ENCODE measurements at regions not wholly inside any gene's neighbourhood (a gene's known extent, or its start where the extent isn't known, plus 50 kb on each side); places are given as distances from the start of the nearest gene placed in this dataset.

DNA sequence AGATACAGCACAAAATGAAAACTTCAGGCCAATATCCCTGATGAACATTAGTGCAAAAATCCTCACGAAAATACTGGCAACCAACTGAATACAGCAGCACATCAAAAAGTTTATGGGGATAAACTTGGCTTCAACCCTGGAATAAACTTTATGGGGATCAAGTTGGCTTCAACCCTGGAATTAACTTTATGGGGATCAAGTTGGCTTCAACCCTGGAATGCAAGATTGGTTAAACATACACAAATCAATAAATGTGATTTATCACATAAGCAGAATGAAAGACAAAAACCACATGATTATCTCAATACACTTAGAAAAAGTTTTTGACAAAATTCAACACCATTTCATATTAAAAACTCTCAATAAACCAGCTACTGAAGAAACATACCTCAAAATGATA lies 213.7 kb upstream of the DMRTA1 start:
- DNase-seq: no peak
- no peaks in the 10 kb centered on the region for H3K27me3 Mint-ChIP-seq (ENCODE audit: unreplicated experiment)
- no peak overlapping the region for H3K4me3 Mint-ChIP-seq (ENCODE audit: low read depth, unreplicated experiment)
- H3K27ac Mint-ChIP-seq (ENCODE audit: unreplicated experiment): no peak overlapping the region
- CTCF ChIA-PET: no interaction called here
- no TSS peak for BruUV-seq (replicated peaks)
- peaks cover 27% of the 10 kb centered on the region for H3K4me1 Mint-ChIP-seq (ENCODE audit: low read depth, unreplicated experiment)
- peaks cover 5% of the 10 kb centered on the region for H3K9me3 Mint-ChIP-seq (ENCODE audit: low read depth, unreplicated experiment)
- H3K36me3 Mint-ChIP-seq (ENCODE audit: insufficient read depth, unreplicated experiment): no peaks in the 10 kb centered on the region
- TF ChIP-seq, protein P1, sequence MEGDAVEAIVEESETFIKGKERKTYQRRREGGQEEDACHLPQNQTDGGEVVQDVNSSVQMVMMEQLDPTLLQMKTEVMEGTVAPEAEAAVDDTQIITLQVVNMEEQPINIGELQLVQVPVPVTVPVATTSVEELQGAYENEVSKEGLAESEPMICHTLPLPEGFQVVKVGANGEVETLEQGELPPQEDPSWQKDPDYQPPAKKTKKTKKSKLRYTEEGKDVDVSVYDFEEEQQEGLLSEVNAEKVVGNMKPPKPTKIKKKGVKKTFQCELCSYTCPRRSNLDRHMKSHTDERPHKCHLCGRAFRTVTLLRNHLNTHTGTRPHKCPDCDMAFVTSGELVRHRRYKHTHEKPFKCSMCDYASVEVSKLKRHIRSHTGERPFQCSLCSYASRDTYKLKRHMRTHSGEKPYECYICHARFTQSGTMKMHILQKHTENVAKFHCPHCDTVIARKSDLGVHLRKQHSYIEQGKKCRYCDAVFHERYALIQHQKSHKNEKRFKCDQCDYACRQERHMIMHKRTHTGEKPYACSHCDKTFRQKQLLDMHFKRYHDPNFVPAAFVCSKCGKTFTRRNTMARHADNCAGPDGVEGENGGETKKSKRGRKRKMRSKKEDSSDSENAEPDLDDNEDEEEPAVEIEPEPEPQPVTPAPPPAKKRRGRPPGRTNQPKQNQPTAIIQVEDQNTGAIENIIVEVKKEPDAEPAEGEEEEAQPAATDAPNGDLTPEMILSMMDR (IDR thresholded peaks at IDR 0.05; ENCODE audit: unreplicated experiment): no peak
- intact Hi-C loops (cut with micrococcal nuclease; ENCODE audit: unreplicated experiment): no loop called here

DNA sequence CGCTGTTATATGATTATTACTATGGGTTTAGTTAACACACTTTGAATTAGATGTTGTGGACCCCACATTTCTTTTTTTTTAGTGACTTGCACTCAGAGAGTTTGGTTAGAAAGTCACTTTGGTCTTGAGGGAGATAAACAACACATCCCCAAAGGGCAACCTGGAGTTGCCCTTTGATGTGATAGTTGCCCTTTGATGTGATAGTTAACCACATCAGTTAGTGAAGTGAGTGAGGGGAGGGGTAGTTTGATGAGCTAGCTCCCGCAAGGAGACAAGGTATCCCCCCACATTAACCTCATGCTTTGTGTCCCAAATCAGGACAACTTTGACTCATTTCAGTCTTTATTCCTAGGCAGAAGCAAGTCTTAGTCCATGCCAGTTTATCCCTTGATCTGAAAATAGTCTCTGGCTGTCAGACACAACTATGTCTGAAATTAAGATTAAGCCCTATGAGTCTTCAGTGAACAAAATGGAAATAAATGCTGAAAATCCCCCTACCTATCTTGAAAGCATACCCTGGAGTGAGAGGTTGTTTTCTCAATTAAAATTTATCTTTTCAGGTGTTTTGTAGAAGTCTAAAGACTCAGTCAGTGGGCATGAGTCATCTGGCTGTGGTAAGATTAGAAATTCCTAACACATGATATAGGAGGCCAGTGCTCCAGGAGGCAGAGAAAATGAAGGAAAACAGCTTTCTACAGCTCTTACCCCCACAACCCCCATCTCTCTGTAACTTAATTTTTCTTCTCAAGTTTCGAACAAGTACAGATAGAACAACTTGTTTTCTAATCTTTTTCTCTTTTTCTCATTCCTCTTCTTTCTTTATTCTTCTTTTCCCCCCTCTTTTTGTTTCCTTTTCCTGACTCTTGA lies 208.9 kb upstream of the DMRTA1 start:
- CTCF ChIA-PET: interaction anchor here (1.3 to 2.6 kb wide), 7 partner anchors 26 to 424 kb away, joined by 3 to 18 read pairs (median 7); partner anchors contain the start of gene CDKN2B
- H3K9me3 Mint-ChIP-seq (ENCODE audit: low read depth, unreplicated experiment): no peaks in the 10 kb centered on the region
- BruUV-seq (replicated peaks): no TSS peak
- intact Hi-C loops (cut with micrococcal nuclease; ENCODE audit: unreplicated experiment): loop anchor here (5.0 kb wide), 1 partner anchor 90 kb away; no protein-coding TSS in a partner anchor
- DNase-seq: peak; percentile 34
- H3K4me3 Mint-ChIP-seq (ENCODE audit: low read depth, unreplicated experiment): peak overlapping the region; percentile 59
- H3K36me3 Mint-ChIP-seq (ENCODE audit: insufficient read depth, unreplicated experiment): peaks cover 10% of the 10 kb centered on the region
- H3K27ac Mint-ChIP-seq (ENCODE audit: unreplicated experiment): peak overlapping the region; percentile 84
- peaks cover 72% of the 10 kb centered on the region for H3K4me1 Mint-ChIP-seq (ENCODE audit: low read depth, unreplicated experiment)
- TF ChIP-seq, protein P1 (IDR thresholded peaks at IDR 0.05; ENCODE audit: unreplicated experiment): no peak
- H3K27me3 Mint-ChIP-seq (ENCODE audit: unreplicated experiment): no peaks in the 10 kb centered on the region

DNA sequence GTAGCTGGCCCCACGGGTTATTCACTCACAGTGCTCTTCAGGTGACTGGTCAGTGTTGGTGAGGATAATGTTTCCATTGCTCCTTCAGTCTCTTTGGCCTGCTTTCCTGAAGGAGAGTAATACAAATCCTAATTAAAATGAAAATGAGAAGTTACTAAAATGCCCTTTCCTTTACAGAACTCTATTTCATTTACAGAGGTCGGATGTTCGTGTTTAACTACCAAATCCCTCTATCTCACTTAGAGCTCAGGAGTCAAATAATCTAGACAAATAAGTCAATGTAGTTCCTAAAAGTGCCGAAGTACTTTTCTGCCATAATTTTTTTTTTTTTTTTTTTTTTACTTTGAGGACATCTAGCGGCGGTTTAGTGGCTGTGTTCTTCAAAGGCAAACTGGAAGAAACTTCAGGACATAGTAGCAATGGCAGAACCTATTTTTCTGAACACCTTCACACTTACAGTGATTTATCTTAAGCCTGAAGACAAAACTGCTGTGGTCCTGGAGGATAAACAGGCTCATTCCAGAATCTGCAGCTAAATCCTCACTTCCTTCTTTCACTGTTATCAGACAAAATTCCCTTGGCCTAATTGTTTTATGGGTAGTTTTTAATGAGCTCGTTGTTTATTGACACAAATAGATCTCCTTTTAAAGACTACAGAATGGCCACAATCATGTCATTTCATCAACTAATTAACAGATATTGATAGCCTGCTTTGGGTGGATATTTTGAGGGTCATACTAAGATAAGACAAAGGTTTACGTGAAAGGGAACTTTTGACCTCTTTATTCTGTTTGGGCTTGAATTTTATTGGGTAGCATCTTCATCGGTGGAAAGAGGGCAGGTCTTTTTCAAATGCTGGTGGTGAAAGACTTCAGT lies 207.6 kb upstream of the DMRTA1 start:
- intact Hi-C loops (cut with micrococcal nuclease; ENCODE audit: unreplicated experiment): loop anchor here (1.0 to 5.0 kb wide), 2 partner anchors 92 to 425 kb away; no protein-coding TSS in a partner anchor
- no peaks in the 10 kb centered on the region for H3K27me3 Mint-ChIP-seq (ENCODE audit: unreplicated experiment)
- H3K27ac Mint-ChIP-seq (ENCODE audit: unreplicated experiment): peak overlapping the region; percentile 84
- TF ChIP-seq, protein P1 (IDR thresholded peaks at IDR 0.05; ENCODE audit: unreplicated experiment): no peak
- DNase-seq: no peak
- CTCF ChIA-PET: interaction anchor here (0.9 to 2.6 kb wide), 9 partner anchors 27 to 426 kb away, joined by 3 to 18 read pairs (median 5); partner anchors contain the start of gene CDKN2B
- peaks cover 79% of the 10 kb centered on the region for H3K4me1 Mint-ChIP-seq (ENCODE audit: low read depth, unreplicated experiment)
- no TSS peak for BruUV-seq (replicated peaks)
- H3K9me3 Mint-ChIP-seq (ENCODE audit: low read depth, unreplicated experiment): no peaks in the 10 kb centered on the region
- peaks cover 10% of the 10 kb centered on the region for H3K36me3 Mint-ChIP-seq (ENCODE audit: insufficient read depth, unreplicated experiment)
- H3K4me3 Mint-ChIP-seq (ENCODE audit: low read depth, unreplicated experiment): peak overlapping the region; percentile 59

DNA sequence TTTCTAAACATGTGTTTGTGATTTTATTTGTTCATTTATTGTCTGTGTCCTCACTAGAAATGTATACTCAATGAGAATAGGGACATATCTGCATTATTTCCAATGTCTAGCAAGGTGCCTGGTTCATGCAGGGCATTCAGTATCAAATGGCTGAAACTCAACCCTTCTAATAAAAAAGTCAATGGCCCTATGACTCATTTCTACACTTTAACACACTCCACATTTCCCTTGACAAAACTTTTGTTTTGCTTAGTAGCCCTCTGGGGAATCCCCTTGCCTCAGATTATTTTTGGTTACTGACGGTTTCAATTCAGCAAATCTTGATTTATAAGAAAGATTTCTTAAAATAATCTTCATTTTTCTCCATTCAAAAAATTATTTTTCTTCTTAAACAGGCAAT lies 206.0 kb upstream of the DMRTA1 start:
- TF ChIP-seq, protein P1 (IDR thresholded peaks at IDR 0.05; ENCODE audit: unreplicated experiment): no peak
- no peak for DNase-seq
- intact Hi-C loops (cut with micrococcal nuclease; ENCODE audit: unreplicated experiment): loop anchor here (2.0 to 5.0 kb wide), 4 partner anchors 133 to 413 kb away; partner anchors contain the start of gene CDKN2B
- CTCF ChIA-PET: interaction anchor here (2.6 kb wide), 1 partner anchor 82 kb away, joined by 8 read pairs; no protein-coding TSS in a partner anchor
- no peaks in the 10 kb centered on the region for H3K9me3 Mint-ChIP-seq (ENCODE audit: low read depth, unreplicated experiment)
- peaks cover 86% of the 10 kb centered on the region for H3K4me1 Mint-ChIP-seq (ENCODE audit: low read depth, unreplicated experiment)
- H3K4me3 Mint-ChIP-seq (ENCODE audit: low read depth, unreplicated experiment): peak overlapping the region; percentile 18
- H3K27ac Mint-ChIP-seq (ENCODE audit: unreplicated experiment): peak overlapping the region; percentile 84
- H3K36me3 Mint-ChIP-seq (ENCODE audit: insufficient read depth, unreplicated experiment): peaks cover 10% of the 10 kb centered on the region
- H3K27me3 Mint-ChIP-seq (ENCODE audit: unreplicated experiment): no peaks in the 10 kb centered on the region
- no TSS peak for BruUV-seq (replicated peaks)

All from Calu3 (cell line).